Skeletal muscle tissue (tissue), 3 donors: ENCODE measurements at regions not wholly inside any gene's neighbourhood (a gene's known extent, or its start where the extent isn't known, plus 50 kb on each side); places are given as distances from the start of the nearest gene placed in this dataset.
A peak's percentile ranks its signal among the peaks of the same experiment; 100 is the strongest.

Source experiments
- H3K27ac ChIP-seq: one replicate; pipeline ENCODE4 v1.7.0; 2013; ENCODE audit warnings: mild to moderate bottlenecking, low read depth, low read length, inconsistent platforms
- H3K27me3 ChIP-seq, 3 donors: one replicate each; pipeline ENCODE4 v1.7.0; 2013; ENCODE audit warnings: low read length in 3 of 3; ENCODE audit not compliant: control insufficient read depth in 3 of 3, insufficient read depth in 3 of 3
- H3K36me3 ChIP-seq, 3 donors: one replicate each; pipeline ENCODE4 v1.7.0; 2013; ENCODE audit warnings: low read length in 3 of 3; ENCODE audit not compliant: control insufficient read depth in 3 of 3, insufficient read depth in 3 of 3
- H3K4me1 ChIP-seq, 3 donors: one replicate each; pipeline ENCODE4 v1.7.0; 2013; ENCODE audit warnings: low read length in 3 of 3, mild to moderate bottlenecking in 3 of 3; ENCODE audit not compliant: control insufficient read depth in 3 of 3, insufficient read depth in 3 of 3
- H3K4me3 ChIP-seq, 3 donors: one replicate each; pipeline ENCODE4 v1.7.0; 2013; ENCODE audit warnings: low read length in 3 of 3
- H3K9ac ChIP-seq, 3 donors: one replicate each; pipeline ENCODE4 v1.7.0; 2013; ENCODE audit warnings: low read length in 3 of 3, mild to moderate bottlenecking in 3 of 3, moderate library complexity in 2 of 3, low read depth in 1 of 3
- H3K9me3 ChIP-seq, 3 donors: one replicate each; pipeline ENCODE4 v1.7.0; 2013; ENCODE audit warnings: low read length in 3 of 3; ENCODE audit not compliant: control insufficient read depth in 3 of 3
- donor health status: Osteomylitis.

- H3K9ac ChIP-seq = no peak overlapping the region
- no peaks in the 10 kb centered on the region for H3K36me3 ChIP-seq
- no peak overlapping the region for H3K27ac ChIP-seq
- H3K9me3 ChIP-seq = no peaks in the 10 kb centered on the region
- peaks cover 14 to 16% (median 15%) of the 10 kb centered on the region in 3 donors for H3K4me1 ChIP-seq
- H3K27me3 ChIP-seq = no peaks in the 10 kb centered on the region
- H3K4me3 ChIP-seq = no peak overlapping the region
Observed at GRCh38 chr1:234704106-234704887, 94.3 kb upstream of the IRF2BP2 start.

GRCh38 chr1:234702342-234703000 is 92.5 kb upstream of the IRF2BP2 start:
- Histone ChIP-seq H3K27ac (peak overlapping the region; percentile 55), H3K27me3 (no peaks in the 10 kb centered on the region), H3K9me3 (no peaks in the 10 kb centered on the region), H3K4me1 (peaks cover 13 to 16% (median 15%) of the 10 kb centered on the region in 3 donors), H3K4me3 (no peak overlapping the region), H3K9ac (no peak overlapping the region), H3K36me3 (no peaks in the 10 kb centered on the region)

GRCh38 chr1:234701737-234702341 is 91.9 kb upstream of the IRF2BP2 start:
- H3K36me3 ChIP-seq = no peaks in the 10 kb centered on the region
- no peak overlapping the region for H3K9ac ChIP-seq
- peaks cover 13 to 16% (median 15%) of the 10 kb centered on the region in 3 donors for H3K4me1 ChIP-seq
- peak overlapping the region; percentile 55 for H3K27ac ChIP-seq
- no peak overlapping the region for H3K4me3 ChIP-seq
- H3K27me3 ChIP-seq = no peaks in the 10 kb centered on the region
- no peaks in the 10 kb centered on the region for H3K9me3 ChIP-seq

GRCh38 chr1:234699795-234700665 is 90.1 kb upstream of the IRF2BP2 start:
- Histone ChIP-seq H3K9ac (peak overlapping the region; percentile 12 to 26 (median 16)), H3K9me3 (no peaks in the 10 kb centered on the region)

GRCh38 chr1:234698686-234699085 is 88.7 kb upstream of the IRF2BP2 start:
- Histone ChIP-seq H3K27me3 (no peaks in the 10 kb centered on the region), H3K9me3 (no peaks in the 10 kb centered on the region), H3K27ac (no peak overlapping the region), H3K4me1 (peaks cover 13 to 16% (median 15%) of the 10 kb centered on the region in 3 donors), H3K9ac (no peak overlapping the region), H3K36me3 (no peaks in the 10 kb centered on the region), H3K4me3 (no peak overlapping the region)

More at GRCh38 chr1:234699795-234700665, 90.1 kb upstream of the IRF2BP2 start:
- H3K4me3 ChIP-seq = peak overlapping the region in 1 of 3 donors; percentile 15
- H3K4me1 ChIP-seq = peaks cover 13 to 16% (median 15%) of the 10 kb centered on the region in 3 donors
- peak overlapping the region; percentile 78 for H3K27ac ChIP-seq
- H3K27me3 ChIP-seq = no peaks in the 10 kb centered on the region
- H3K36me3 ChIP-seq = no peaks in the 10 kb centered on the region

- Histone ChIP-seq H3K27me3 (no peaks in the 10 kb centered on the region), H3K4me3 (no peak overlapping the region), H3K36me3 (no peaks in the 10 kb centered on the region), H3K9ac (no peak overlapping the region), H3K9me3 (no peaks in the 10 kb centered on the region), H3K4me1 (peaks cover 18 to 22% (median 20%) of the 10 kb centered on the region in 3 donors), H3K27ac (no peak overlapping the region)
Observed at GRCh38 chr1:234697741-234698140, 87.8 kb upstream of the IRF2BP2 start.

GRCh38 chr1:234697015-234697414 is 87.0 kb upstream of the IRF2BP2 start:
- Histone ChIP-seq H3K27me3 (no peaks in the 10 kb centered on the region), H3K9me3 (no peaks in the 10 kb centered on the region), H3K36me3 (no peaks in the 10 kb centered on the region), H3K4me1 (peaks cover 18 to 25% (median 20%) of the 10 kb centered on the region in 3 donors), H3K9ac (no peak overlapping the region), H3K4me3 (no peak overlapping the region), H3K27ac (no peak overlapping the region)

GRCh38 chr1:234696148-234696576 is 86.2 kb upstream of the IRF2BP2 start:
- H3K9me3 ChIP-seq = no peaks in the 10 kb centered on the region
- H3K36me3 ChIP-seq = no peaks in the 10 kb centered on the region
- no peak overlapping the region for H3K27ac ChIP-seq
- H3K27me3 ChIP-seq = no peaks in the 10 kb centered on the region
- H3K9ac ChIP-seq = no peak overlapping the region
- H3K4me3 ChIP-seq = no peak overlapping the region
- peaks cover 15 to 24% (median 15%) of the 10 kb centered on the region in 3 donors for H3K4me1 ChIP-seq

GRCh38 chr1:234694661-234695060 is 84.7 kb upstream of the IRF2BP2 start:
- Histone ChIP-seq H3K9me3 (no peaks in the 10 kb centered on the region), H3K27ac (no peak overlapping the region), H3K27me3 (no peaks in the 10 kb centered on the region), H3K4me3 (no peak overlapping the region), H3K36me3 (no peaks in the 10 kb centered on the region), H3K9ac (no peak overlapping the region), H3K4me1 (peaks cover 5 to 10% (median 6%) of the 10 kb centered on the region in 3 donors)
